PC-9 (cell line): ENCODE measurements at regions not wholly inside any gene's neighbourhood (a gene's known extent, or its start where the extent isn't known, plus 50 kb on each side); places are given as distances from the start of the nearest gene placed in this dataset.

Source experiments
- BruUV-seq: library from RNA; stranded (reverse); fragments of 400-500 nt; replicated peaks from 2 replicates; lab custom pipeline; 2021; lab: Mats Ljungman, UMichigan
- CTCF ChIA-PET: fragments of 300-600 bp; sonication (Branson Sonifier 250); formaldehyde crosslinking; loops from one replicate; lab custom pipeline; 2022; ENCODE audit warnings: antibody characterized with exemption; lab: Charles Lee
- POLR2A ChIA-PET: fragments of 300-600 bp; sonication (Branson Sonifier 250); formaldehyde crosslinking; loops from one replicate; lab custom pipeline; 2022; ENCODE audit warnings: antibody characterized with exemption; ENCODE audit not compliant: unreplicated experiment; lab: Charles Lee
- DNase-seq, 2 experiments: peaks; one replicate each; pipeline versions ENCODE4 v3.0.0 to v3.0.0-alpha.2; 2015 to 2022; ENCODE audit warnings: mixed read lengths in 1 of 2
- H2AFZ ChIP-seq: fragments of 200-600 bp; sonication (generic); 2 replicates; pipeline ENCODE4 v1.8.1; 2017; ENCODE audit warnings: antibody characterized with exemption
- H3F3A ChIP-seq: fragments of 200-600 bp; sonication (generic); 2 replicates; pipeline ENCODE4 v1.8.1; 2017; ENCODE audit warnings: antibody characterized with exemption, mild to moderate bottlenecking, low read depth; ENCODE audit not compliant: insufficient read depth
- H3K27ac ChIP-seq: fragments of 200-600 bp; sonication (generic); 2 replicates; pipeline ENCODE4 v1.6.1; 2016; ENCODE audit warnings: mixed run types
- H3K27me3 ChIP-seq: fragments of 200-600 bp; sonication (generic); 2 replicates; pipeline ENCODE4 v1.6.1; 2016; ENCODE audit warnings: low read depth, mixed run types; ENCODE audit not compliant: insufficient read depth
- H3K36me3 ChIP-seq: fragments of 200-600 bp; sonication (generic); 2 replicates; pipeline ENCODE4 v1.6.1; 2016; ENCODE audit warnings: low read depth, mixed run types
- H3K4me1 ChIP-seq: fragments of 200-600 bp; sonication (generic); replicated peaks from 2 replicates; pipeline ENCODE4 v1.6.1; 2016; ENCODE audit warnings: mixed run types; ENCODE audit not compliant: insufficient read depth
- H3K4me2 ChIP-seq: fragments of 200-600 bp; sonication (generic); 2 replicates; pipeline ENCODE4 v1.6.1; 2017; ENCODE audit warnings: mixed run types
- H3K4me3 ChIP-seq: fragments of 200-600 bp; sonication (generic); 2 replicates; pipeline ENCODE4 v1.6.1; 2016; ENCODE audit warnings: mixed run types
- H3K79me2 ChIP-seq: fragments of 200-600 bp; sonication (generic); 2 replicates; pipeline ENCODE4 v1.6.1; 2017; ENCODE audit warnings: low read depth, mixed run types
- H3K9me2 ChIP-seq: fragments of 200-600 bp; sonication (generic); 2 replicates; pipeline ENCODE4 v1.8.1; 2017; ENCODE audit warnings: mild to moderate bottlenecking; ENCODE audit not compliant: insufficient read depth
- H3K9me3 ChIP-seq: fragments of 200-600 bp; sonication (generic); 2 replicates; pipeline ENCODE4 v1.8.1; 2016; ENCODE audit warnings: low read depth; ENCODE audit not compliant: insufficient read depth
- H4K20me1 ChIP-seq: fragments of 200-600 bp; sonication (generic); 2 replicates; pipeline ENCODE4 v1.8.1; 2017; ENCODE audit not compliant: insufficient read depth
- EZH2 ChIP-seq: fragments of 200-600 bp; sonication (generic); IDR thresholded peaks from 2 replicates; pipeline ENCODE4 v1.8.0; 2017; ENCODE audit warnings: antibody characterized with exemption, low read depth
- intact Hi-C: fragments of 100-400 bp; cut with micrococcal nuclease; formaldehyde crosslinking; loops from one replicate; pipeline ENCODE4 v1.10.0; 2022; ENCODE audit not compliant: unreplicated experiment
- TF ChIP-seq, protein P1 (sequence below): fragments of 200-600 bp; sonication (generic); conservative IDR thresholded peaks from 2 replicates; pipeline ENCODE4 v1.6.1; 2017; ENCODE audit warnings: mixed run types, antibody characterized with exemption, mild to moderate bottlenecking, moderate library complexity

GRCh38 chr7:93811198-93811597 is 79.4 kb downstream of the TFPI2 start:
- Histone ChIP-seq H3F3A (no peaks in the 10 kb centered on the region), H3K9me3 (no peaks in the 10 kb centered on the region), H3K4me1 (no peaks in the 10 kb centered on the region), H4K20me1 (no peaks in the 10 kb centered on the region), H3K27me3 (no peaks in the 10 kb centered on the region), H3K79me2 (no peaks in the 10 kb centered on the region), H3K4me3 (no peak overlapping the region), H2AFZ (no peak overlapping the region), H3K36me3 (no peaks in the 10 kb centered on the region), H3K27ac (no peak overlapping the region), H3K4me2 (no peak overlapping the region), H3K9me2 (no peaks in the 10 kb centered on the region; the same call in 1 of the 2 replicates)
- intact Hi-C loops: no loop called here
- TF ChIP-seq, protein P1, sequence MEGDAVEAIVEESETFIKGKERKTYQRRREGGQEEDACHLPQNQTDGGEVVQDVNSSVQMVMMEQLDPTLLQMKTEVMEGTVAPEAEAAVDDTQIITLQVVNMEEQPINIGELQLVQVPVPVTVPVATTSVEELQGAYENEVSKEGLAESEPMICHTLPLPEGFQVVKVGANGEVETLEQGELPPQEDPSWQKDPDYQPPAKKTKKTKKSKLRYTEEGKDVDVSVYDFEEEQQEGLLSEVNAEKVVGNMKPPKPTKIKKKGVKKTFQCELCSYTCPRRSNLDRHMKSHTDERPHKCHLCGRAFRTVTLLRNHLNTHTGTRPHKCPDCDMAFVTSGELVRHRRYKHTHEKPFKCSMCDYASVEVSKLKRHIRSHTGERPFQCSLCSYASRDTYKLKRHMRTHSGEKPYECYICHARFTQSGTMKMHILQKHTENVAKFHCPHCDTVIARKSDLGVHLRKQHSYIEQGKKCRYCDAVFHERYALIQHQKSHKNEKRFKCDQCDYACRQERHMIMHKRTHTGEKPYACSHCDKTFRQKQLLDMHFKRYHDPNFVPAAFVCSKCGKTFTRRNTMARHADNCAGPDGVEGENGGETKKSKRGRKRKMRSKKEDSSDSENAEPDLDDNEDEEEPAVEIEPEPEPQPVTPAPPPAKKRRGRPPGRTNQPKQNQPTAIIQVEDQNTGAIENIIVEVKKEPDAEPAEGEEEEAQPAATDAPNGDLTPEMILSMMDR: no peak
- BruUV-seq: no TSS peak
- no peak for DNase-seq
- POLR2A ChIA-PET: interaction anchor here (0.6 to 0.7 kb wide), 2 partner anchors 103 to 1197 kb away, joined by 5 to 7 read pairs; no protein-coding TSS in a partner anchor
- CTCF ChIA-PET: no interaction called here

GRCh38 chr7:93810561-93810960 is 80.0 kb downstream of the TFPI2 start:
- H3K36me3 ChIP-seq: no peaks in the 10 kb centered on the region
- H3K4me3 ChIP-seq: no peak overlapping the region
- H3F3A ChIP-seq: no peaks in the 10 kb centered on the region
- no peak for TF ChIP-seq EZH2
- TF ChIP-seq, protein P1: no peak
- DNase-seq: no peak
- CTCF ChIA-PET: no interaction called here
- BruUV-seq: no TSS peak
- H3K4me2 ChIP-seq: no peak overlapping the region
- no peaks in the 10 kb centered on the region for H3K27me3 ChIP-seq
- intact Hi-C loops: no loop called here
- no peaks in the 10 kb centered on the region for H3K9me3 ChIP-seq
- no peak overlapping the region for H3K27ac ChIP-seq
- H2AFZ ChIP-seq: no peak overlapping the region
- no peaks in the 10 kb centered on the region for H4K20me1 ChIP-seq
- no peaks in the 10 kb centered on the region for H3K4me1 ChIP-seq
- POLR2A ChIA-PET: interaction anchor here (0.7 kb wide), 2 partner anchors 1196 to 1585 kb away, joined by 5 to 7 read pairs; partner anchors contain the start of gene PON3
- no peaks in the 10 kb centered on the region for H3K79me2 ChIP-seq
- no peaks in the 10 kb centered on the region; the same call in 1 of the 2 replicates for H3K9me2 ChIP-seq

DNA sequence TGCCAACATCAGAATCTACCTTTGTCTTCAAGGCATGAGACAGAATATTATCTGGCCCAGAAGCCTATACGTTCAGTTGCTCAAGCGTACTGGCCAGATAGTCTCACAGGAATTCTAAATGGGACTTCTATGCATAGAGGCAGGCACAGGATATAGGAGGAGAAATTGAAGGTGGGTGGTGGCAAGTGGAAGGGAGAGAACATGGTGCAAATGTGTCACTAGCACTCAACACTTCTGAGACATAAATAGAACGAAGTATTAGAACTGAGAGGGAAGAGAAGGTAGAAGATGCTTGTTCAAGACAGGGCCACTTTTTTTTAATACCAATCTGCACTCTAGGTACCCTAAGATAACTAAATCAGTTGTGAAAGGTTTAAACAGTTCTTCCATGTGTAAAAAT is 85.8 kb downstream of the TFPI2 start:
- ChIA-PET CTCF (no interaction called here), POLR2A (no interaction called here)
- Histone ChIP-seq H3K4me3 (no peak overlapping the region), H3K79me2 (no peaks in the 10 kb centered on the region), H4K20me1 (no peaks in the 10 kb centered on the region), H3K9me2 (no peaks in the 10 kb centered on the region; the same call in 1 of the 2 replicates), H3K4me1 (no peaks in the 10 kb centered on the region), H3K36me3 (no peaks in the 10 kb centered on the region), H3K9me3 (no peaks in the 10 kb centered on the region), H3K4me2 (no peak overlapping the region), H2AFZ (no peak overlapping the region), H3K27ac (no peak overlapping the region), H3F3A (no peaks in the 10 kb centered on the region), H3K27me3 (no peaks in the 10 kb centered on the region)
- intact Hi-C loops: loop anchor here (5.0 kb wide), 1 partner anchor 418 kb away; no protein-coding TSS in a partner anchor
- TF ChIP-seq, protein P1: no peak
- TF ChIP-seq EZH2: no peak
- no peak for DNase-seq
- no TSS peak for BruUV-seq
